ENCODE measurements at regions not wholly inside any gene's neighbourhood (a gene's known extent, or its start where the extent isn't known, plus 50 kb on each side); places are given as distances from the start of the nearest gene placed in this dataset.

DNA sequence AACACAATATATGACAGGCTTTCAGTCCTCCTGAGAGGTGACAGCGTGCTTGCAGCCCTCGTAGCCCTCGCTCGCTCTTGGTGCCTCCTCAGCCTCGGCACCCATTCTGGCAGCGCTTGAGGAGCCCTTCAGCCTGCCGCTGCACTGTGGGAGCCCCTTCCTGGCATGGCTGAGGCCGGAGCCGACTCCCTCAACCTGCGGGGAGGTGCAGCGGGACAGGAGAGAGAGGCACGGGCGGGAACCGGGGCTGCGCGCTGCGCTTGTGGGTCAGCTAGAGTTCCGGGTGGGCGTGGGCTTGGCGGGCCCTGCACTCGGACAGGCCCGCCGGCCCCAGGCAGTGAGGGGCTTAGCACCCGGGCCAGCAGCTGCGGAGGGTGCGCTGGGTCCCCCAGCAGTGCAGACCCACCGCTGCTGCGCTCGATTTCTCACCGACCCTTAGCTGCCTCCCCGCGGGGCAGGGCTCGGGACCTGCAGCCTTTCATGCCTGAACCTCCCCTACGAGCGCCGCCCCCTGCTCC lies 60.4 kb upstream of the HRH1 start:
- no peaks in the 10 kb centered on the region for H3K27me3 ChIP-seq (replicated peaks; ENCODE audit: insufficient read depth)
- H3K9me3 ChIP-seq (ENCODE audit: low read depth), result no peaks in the 10 kb centered on the region
- no peak for TF ChIP-seq EZH2 (IDR thresholded peaks at IDR 0.05; ENCODE audit: insufficient read depth, poor library complexity, severe bottlenecking)
- TF ChIP-seq EZH2phosphoT487 (IDR thresholded peaks at IDR 0.05; ENCODE audit: insufficient read depth, low read depth), result no peak
- peaks cover 29% of the 10 kb centered on the region for H3K4me1 ChIP-seq (ENCODE audit: insufficient read depth)
- no peak for DNase-seq
- no peaks in the 10 kb centered on the region for H3K9me2 ChIP-seq (ENCODE audit: insufficient read depth)
- H3F3A ChIP-seq (ENCODE audit: insufficient read depth), result peaks cover 21% of the 10 kb centered on the region
- in situ Hi-C loops (cut with MboI), result no loop called here
- H3K4me2 ChIP-seq (ENCODE audit: unreplicated experiment), result no peak overlapping the region
- H2AFZ ChIP-seq, result no peak overlapping the region
- H4K20me1 ChIP-seq (ENCODE audit: insufficient read depth), result no peaks in the 10 kb centered on the region
- no peak overlapping the region for H3K27ac ChIP-seq
- no peaks in the 10 kb centered on the region for H3K36me3 ChIP-seq (ENCODE audit: low read depth)
- 97 to 98% methylated on average over 24 to 35 of the region's 36 CpGs for WGBS, 2 experiments (ENCODE audit: low coverage in 1 of 2, low lambda C conversion rate in 2 of 2, missing lambda C conversion rate in 2 of 2)
- no peak overlapping the region for H3K4me3 ChIP-seq
- H3K79me2 ChIP-seq (ENCODE audit: insufficient read depth), result no peaks in the 10 kb centered on the region
- H3K9ac ChIP-seq, result no peak overlapping the region

DNA sequence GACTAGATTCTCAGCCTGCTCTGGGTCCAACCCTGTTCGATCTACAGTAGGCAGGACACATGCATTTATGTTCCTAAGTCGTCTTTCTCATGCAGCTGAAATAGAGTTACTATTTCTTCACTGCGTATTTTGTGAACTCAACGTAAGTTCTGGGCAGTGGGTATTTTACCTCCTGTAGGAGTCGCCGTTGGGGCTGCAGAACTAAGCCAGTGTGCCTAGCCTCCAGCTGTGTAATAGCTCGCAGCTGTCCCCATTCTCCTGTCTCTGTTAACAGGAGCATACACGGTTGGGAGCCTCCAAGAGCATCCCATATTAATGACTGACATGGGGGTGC lies 58.4 kb upstream of the HRH1 start:
- Histone ChIP-seq H4K20me1 (ENCODE audit: insufficient read depth) (no peaks in the 10 kb centered on the region), H3K4me3 (peak overlapping the region; percentile 73; the same call in 1 of the 2 replicates), H3K4me1 (ENCODE audit: insufficient read depth) (peaks cover 25% of the 10 kb centered on the region), H3K27ac (peak overlapping the region; percentile 98), H3K27me3 (replicated peaks; ENCODE audit: insufficient read depth) (no peaks in the 10 kb centered on the region), H3K4me2 (ENCODE audit: unreplicated experiment) (peak overlapping the region; percentile 78), H3K9ac (peak overlapping the region; percentile 89), H3F3A (ENCODE audit: insufficient read depth) (peaks cover 21% of the 10 kb centered on the region), H2AFZ (0 out of 2 replicates have a peak overlapping the region, but pooled peaks have one; percentile 64), H3K9me3 (ENCODE audit: low read depth) (no peaks in the 10 kb centered on the region), H3K36me3 (ENCODE audit: low read depth) (no peaks in the 10 kb centered on the region), H3K79me2 (ENCODE audit: insufficient read depth) (no peaks in the 10 kb centered on the region), H3K9me2 (ENCODE audit: insufficient read depth) (no peaks in the 10 kb centered on the region)
- 75 to 77% methylated on average over 8 of the region's 8 CpGs for WGBS, 2 experiments (ENCODE audit: low coverage in 1 of 2, low lambda C conversion rate in 2 of 2, missing lambda C conversion rate in 2 of 2)
- TF ChIP-seq EZH2phosphoT487 (IDR thresholded peaks at IDR 0.05; ENCODE audit: insufficient read depth, low read depth), result no peak
- TF ChIP-seq EZH2 (IDR thresholded peaks at IDR 0.05; ENCODE audit: insufficient read depth, poor library complexity, severe bottlenecking), result no peak
- DNase-seq, result no peak
- in situ Hi-C loops (cut with MboI), result no loop called here

DNA sequence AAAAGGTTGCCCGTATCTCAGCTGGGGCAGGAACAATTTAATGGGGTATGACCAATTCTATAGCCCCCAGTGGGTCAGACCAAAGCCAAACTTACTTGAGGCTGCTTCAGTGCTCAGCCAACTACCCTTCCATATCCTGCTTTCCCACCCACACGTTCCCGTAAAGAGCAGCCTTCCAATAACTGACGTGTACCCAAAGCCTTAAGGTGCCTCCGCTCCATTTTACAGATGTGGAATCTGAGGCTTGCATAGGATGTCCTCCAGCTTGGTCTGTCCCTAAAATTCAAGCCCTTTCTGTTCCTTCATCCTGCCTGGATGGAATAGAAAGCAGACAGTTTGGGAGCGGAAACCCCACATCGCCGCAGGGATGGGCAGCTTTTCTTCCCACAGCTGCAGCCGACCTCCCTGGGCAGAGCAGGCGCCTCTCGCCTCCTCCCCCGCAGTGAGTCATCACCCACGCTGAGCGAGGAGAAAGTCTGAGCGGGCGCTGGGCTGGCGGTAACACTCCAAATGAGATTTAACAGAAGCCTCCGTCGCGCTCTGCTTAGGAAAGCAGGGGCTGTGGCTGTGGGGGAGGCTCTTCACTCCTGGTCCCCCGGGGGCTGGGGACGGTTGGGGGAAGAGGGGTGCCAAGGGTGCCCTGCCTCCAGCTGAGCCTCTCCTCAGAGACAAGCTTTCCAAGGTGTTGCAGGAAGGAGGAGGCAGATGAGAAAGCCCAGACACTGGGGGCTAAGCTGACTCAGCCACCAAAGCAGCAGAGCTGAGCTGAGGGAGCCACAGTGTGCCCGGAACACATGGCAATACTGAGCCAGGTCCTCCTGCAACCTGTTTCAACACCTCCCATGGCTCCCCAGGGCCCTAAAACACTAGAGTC lies 57.8 kb upstream of the HRH1 start:
- in situ Hi-C loops (cut with MboI), result no loop called here
- Histone ChIP-seq H3F3A (ENCODE audit: insufficient read depth) (peaks cover 21% of the 10 kb centered on the region), H3K27me3 (replicated peaks; ENCODE audit: insufficient read depth) (no peaks in the 10 kb centered on the region), H3K9me2 (ENCODE audit: insufficient read depth) (no peaks in the 10 kb centered on the region), H2AFZ (peak overlapping the region; percentile 64), H3K79me2 (ENCODE audit: insufficient read depth) (no peaks in the 10 kb centered on the region), H3K27ac (peak overlapping the region; percentile 98), H3K4me2 (ENCODE audit: unreplicated experiment) (peak overlapping the region; percentile 78), H3K9me3 (ENCODE audit: low read depth) (no peaks in the 10 kb centered on the region), H3K4me1 (ENCODE audit: insufficient read depth) (peaks cover 20% of the 10 kb centered on the region), H3K4me3 (peak overlapping the region; percentile 73), H4K20me1 (ENCODE audit: insufficient read depth) (no peaks in the 10 kb centered on the region), H3K9ac (peak overlapping the region; percentile 89), H3K36me3 (ENCODE audit: low read depth) (no peaks in the 10 kb centered on the region)
- TF ChIP-seq EZH2phosphoT487 (IDR thresholded peaks at IDR 0.05; ENCODE audit: insufficient read depth, low read depth) (no peak), EZH2 (IDR thresholded peaks at IDR 0.05; ENCODE audit: insufficient read depth, poor library complexity, severe bottlenecking) (no peak)
- WGBS, 2 experiments (ENCODE audit: low coverage in 1 of 2, low lambda C conversion rate in 2 of 2, missing lambda C conversion rate in 2 of 2), result 3 to 6% methylated on average over 20 to 23 of the region's 23 CpGs
- DNase-seq, result peak; percentile 98

DNA sequence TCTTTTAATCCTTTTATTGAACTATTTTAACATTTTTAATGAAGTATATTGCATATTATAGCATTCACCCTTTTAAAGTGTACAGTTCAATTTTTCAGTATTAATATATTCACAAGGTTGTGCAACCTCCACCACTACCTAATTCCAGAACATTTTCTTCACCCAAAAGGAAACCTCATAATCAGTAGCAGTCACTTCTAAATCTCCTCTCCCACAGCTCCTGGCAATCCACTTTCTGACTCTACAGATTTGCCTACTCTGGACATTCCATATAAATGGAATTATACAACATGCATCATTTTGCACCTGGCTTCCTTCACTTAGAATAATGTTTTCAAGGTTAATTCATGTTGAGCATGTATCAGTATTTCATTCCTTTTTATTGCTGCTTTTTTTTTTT lies 55.0 kb upstream of the HRH1 start:
- Histone ChIP-seq H2AFZ (no peak overlapping the region), H3K27ac (no peak overlapping the region), H3K9me3 (ENCODE audit: low read depth) (no peaks in the 10 kb centered on the region), H3K9ac (no peak overlapping the region), H3K36me3 (ENCODE audit: low read depth) (no peaks in the 10 kb centered on the region), H4K20me1 (ENCODE audit: insufficient read depth) (no peaks in the 10 kb centered on the region), H3K79me2 (ENCODE audit: insufficient read depth) (no peaks in the 10 kb centered on the region), H3K27me3 (replicated peaks; ENCODE audit: insufficient read depth) (no peaks in the 10 kb centered on the region), H3K4me2 (ENCODE audit: unreplicated experiment) (no peak overlapping the region), H3F3A (ENCODE audit: insufficient read depth) (peaks cover 21% of the 10 kb centered on the region), H3K9me2 (ENCODE audit: insufficient read depth) (no peaks in the 10 kb centered on the region), H3K4me1 (ENCODE audit: insufficient read depth) (peaks cover 20% of the 10 kb centered on the region), H3K4me3 (no peak overlapping the region)
- DNase-seq, result peak; percentile 15
- in situ Hi-C loops (cut with MboI), result no loop called here
- no peak for TF ChIP-seq EZH2 (IDR thresholded peaks at IDR 0.05; ENCODE audit: insufficient read depth, poor library complexity, severe bottlenecking)
- TF ChIP-seq EZH2phosphoT487 (IDR thresholded peaks at IDR 0.05; ENCODE audit: insufficient read depth, low read depth), result no peak

All from GM23248 (cell line).